ENCODE measurements at regions not wholly inside any gene's neighbourhood (a gene's known extent, or its start where the extent isn't known, plus 50 kb on each side); places are given as distances from the start of the nearest gene placed in this dataset.

- H3K4me1 ChIP-seq, result no peaks in the 10 kb centered on the region
Observed at GRCh38 chr2:65952966-65953761, 481.8 kb upstream of the MEIS1 start.

GRCh38 chr2:65944213-65944612, 490.7 kb upstream of the MEIS1 start:
- Histone ChIP-seq H3K4me3 (no peak overlapping the region), H3K4me1 (no peaks in the 10 kb centered on the region), H3K36me3 (no peaks in the 10 kb centered on the region), H3K9me3 (replicated peaks) (no peaks in the 10 kb centered on the region), H3K27me3 (ENCODE audit: low read depth) (no peaks in the 10 kb centered on the region), H3K27ac (replicated peaks) (no peak overlapping the region)
- intact Hi-C loops (cut with micrococcal nuclease), result no loop called here
- no peak for DNase-seq
- no peak for TF ChIP-seq CTCF (IDR thresholded peaks at IDR 0.05; ENCODE audit: borderline replicate concordance)

More at GRCh38 chr2:65952966-65953761, 481.8 kb upstream of the MEIS1 start:
- Histone ChIP-seq H3K27ac (replicated peaks) (no peak overlapping the region), H3K4me3 (no peak overlapping the region), H3K9me3 (replicated peaks) (peaks cover 3% of the 10 kb centered on the region), H3K36me3 (no peaks in the 10 kb centered on the region), H3K27me3 (ENCODE audit: low read depth) (peaks cover 4% of the 10 kb centered on the region)
- no peak for DNase-seq
- TF ChIP-seq CTCF (IDR thresholded peaks at IDR 0.05; ENCODE audit: borderline replicate concordance), result no peak
- intact Hi-C loops (cut with micrococcal nuclease), result no loop called here

- Histone ChIP-seq H3K4me3 (no peak overlapping the region), H3K36me3 (no peaks in the 10 kb centered on the region), H3K27me3 (ENCODE audit: low read depth) (no peaks in the 10 kb centered on the region), H3K9me3 (replicated peaks) (no peaks in the 10 kb centered on the region), H3K27ac (replicated peaks) (no peak overlapping the region), H3K4me1 (no peaks in the 10 kb centered on the region)
- intact Hi-C loops (cut with micrococcal nuclease), result no loop called here
- no peak for TF ChIP-seq CTCF (IDR thresholded peaks at IDR 0.05; ENCODE audit: borderline replicate concordance)
- DNase-seq, result no peak
Observed at GRCh38 chr2:65943099-65943786, 491.7 kb upstream of the MEIS1 start.

DNA sequence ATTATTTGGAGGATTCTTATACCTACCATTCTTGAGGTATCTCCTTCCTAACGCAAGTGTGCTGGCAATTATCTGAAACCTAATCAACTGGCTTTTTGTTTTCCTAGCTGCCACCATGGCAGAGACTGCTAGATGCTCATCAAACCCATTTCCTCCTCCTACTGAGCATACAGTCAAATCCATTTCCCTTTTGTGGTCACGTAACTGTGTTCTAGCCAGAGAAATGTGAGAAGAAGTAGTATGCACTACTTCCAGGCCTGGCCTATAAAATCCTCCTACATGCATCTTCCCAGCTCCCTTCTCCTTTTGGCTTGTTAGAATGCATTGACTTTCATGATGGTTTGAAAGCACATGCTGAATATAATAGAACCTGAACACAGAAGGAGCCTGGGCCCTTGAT, 494.1 kb upstream of the MEIS1 start:
- no peak overlapping the region for H3K4me3 ChIP-seq
- H3K4me1 ChIP-seq, result no peaks in the 10 kb centered on the region
- intact Hi-C loops (cut with micrococcal nuclease), result no loop called here
- no peak for TF ChIP-seq CTCF (IDR thresholded peaks at IDR 0.05; ENCODE audit: borderline replicate concordance)
- DNase-seq, result no peak
- H3K9me3 ChIP-seq (replicated peaks), result no peaks in the 10 kb centered on the region
- no peaks in the 10 kb centered on the region for H3K36me3 ChIP-seq
- no peak overlapping the region for H3K27ac ChIP-seq (replicated peaks)
- peaks cover 5% of the 10 kb centered on the region for H3K27me3 ChIP-seq (ENCODE audit: low read depth)

- Histone ChIP-seq H3K4me1 (no peaks in the 10 kb centered on the region), H3K4me3 (no peak overlapping the region), H3K27ac (replicated peaks) (no peak overlapping the region), H3K27me3 (ENCODE audit: low read depth) (peaks cover 16% of the 10 kb centered on the region), H3K36me3 (no peaks in the 10 kb centered on the region), H3K9me3 (replicated peaks) (no peaks in the 10 kb centered on the region)
- intact Hi-C loops (cut with micrococcal nuclease), result no loop called here
- DNase-seq, result no peak
- no peak for TF ChIP-seq CTCF (IDR thresholded peaks at IDR 0.05; ENCODE audit: borderline replicate concordance)
Observed at GRCh38 chr2:65939687-65940086, 495.2 kb upstream of the MEIS1 start.
